Lower leg skin (tissue), 4 donors: ENCODE measurements at regions not wholly inside any gene's neighbourhood (a gene's known extent, or its start where the extent isn't known, plus 50 kb on each side); places are given as distances from the start of the nearest gene placed in this dataset.

Experiments
- DNase-seq, 2 donors: peaks; one replicate each; pipeline ENCODE4 v3.0.0-alpha.2; 2019; ENCODE audit warnings: low spot score in 2 of 2
- H3K4me3 ChIP-seq: fragments of 200-600 bp; sonication (generic); 2 replicates; pipeline ENCODE4 v1.5.1; 2017; ENCODE audit warnings: mild to moderate bottlenecking, low read depth; ENCODE audit not compliant: poor library complexity, severe bottlenecking
- CTCF ChIP-seq, 3 donors: fragments of 450-650 bp; IDR thresholded peaks; one replicate each; pipeline ENCODE4 v1.5.1; 2016; ENCODE audit warnings: antibody characterized with exemption in 3 of 3, mild to moderate bottlenecking in 3 of 3, moderate library complexity in 2 of 3
- POLR2A ChIP-seq, 2 donors: fragments of 450-650 bp; IDR thresholded peaks; one replicate each; pipeline ENCODE4 v1.6.1; 2016 to 2017; ENCODE audit warnings: antibody characterized with exemption in 2 of 2, mild to moderate bottlenecking in 1 of 2, moderate library complexity in 1 of 2
- WGBS, 2 donors: methylation state at CpG; one replicate each; pipeline ENCODE4 v1.1.5; 2018; 5-methylcytosine and 5-hydroxymethylcytosine counted together
- intact Hi-C: fragments of 100-400 bp; cut with DNase I; formaldehyde crosslinking; loops from one replicate; pipeline ENCODE4 v1.15.0; 2023; ENCODE audit warnings: low total_unique reads

- no peak for TF ChIP-seq POLR2A (IDR thresholded peaks at IDR 0.05)
- TF ChIP-seq CTCF (IDR thresholded peaks at IDR 0.05): no peak
- H3K4me3 ChIP-seq: no peak overlapping the region
- 64 to 69% methylated on average over 6 of the region's 6 CpGs for WGBS, 2 donors
- no peak for DNase-seq
- intact Hi-C loops: no loop called here
Measured at GRCh38 chr14:48113713-48114112, 438.3 kb upstream of the MDGA2 start.

DNA sequence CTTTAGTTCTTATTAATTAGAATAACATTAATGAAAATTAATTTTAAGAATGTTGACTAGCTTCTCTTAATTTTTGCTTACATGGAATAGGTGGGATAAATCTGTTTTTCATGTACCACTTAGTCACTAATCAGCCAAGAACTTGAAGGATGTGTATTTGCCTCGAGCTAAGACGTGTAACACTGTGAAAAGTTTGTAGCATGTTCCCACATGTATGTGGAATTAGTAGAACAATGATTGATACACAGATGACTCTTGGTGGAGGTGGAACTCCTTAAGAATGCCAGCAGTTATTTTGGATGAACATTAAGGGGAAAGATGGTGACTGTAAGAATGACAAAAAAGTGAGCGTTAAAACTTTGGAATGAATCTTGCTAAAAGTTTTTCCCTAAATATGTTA is 435.7 kb upstream of the MDGA2 start:
- no peak overlapping the region for H3K4me3 ChIP-seq
- TF ChIP-seq CTCF (IDR thresholded peaks at IDR 0.05): no peak
- no peak for TF ChIP-seq POLR2A (IDR thresholded peaks at IDR 0.05)
- DNase-seq: no peak
- WGBS, 2 donors: 31 to 42% methylated on average over 3 of the region's 3 CpGs
- intact Hi-C loops: no loop called here

GRCh38 chr14:48107646-48108045 is 432.2 kb upstream of the MDGA2 start:
- intact Hi-C loops: no loop called here

GRCh38 chr14:48096897-48097296 is 421.5 kb upstream of the MDGA2 start:
- intact Hi-C loops: no loop called here
- DNase-seq: no peak
- WGBS, 2 donors: 76 to 85% methylated on average over 2 of the region's 2 CpGs
- no peak overlapping the region for H3K4me3 ChIP-seq
- TF ChIP-seq POLR2A (IDR thresholded peaks at IDR 0.05): no peak
- no peak for TF ChIP-seq CTCF (IDR thresholded peaks at IDR 0.05)

More at GRCh38 chr14:48107646-48108045, 432.2 kb upstream of the MDGA2 start:
- 83 to 92% methylated on average over 1 of the region's 1 CpG for WGBS, 2 donors
- TF ChIP-seq CTCF (IDR thresholded peaks at IDR 0.05) (no peak), POLR2A (IDR thresholded peaks at IDR 0.05) (no peak)
- H3K4me3 ChIP-seq: no peak overlapping the region
- no peak for DNase-seq

DNA sequence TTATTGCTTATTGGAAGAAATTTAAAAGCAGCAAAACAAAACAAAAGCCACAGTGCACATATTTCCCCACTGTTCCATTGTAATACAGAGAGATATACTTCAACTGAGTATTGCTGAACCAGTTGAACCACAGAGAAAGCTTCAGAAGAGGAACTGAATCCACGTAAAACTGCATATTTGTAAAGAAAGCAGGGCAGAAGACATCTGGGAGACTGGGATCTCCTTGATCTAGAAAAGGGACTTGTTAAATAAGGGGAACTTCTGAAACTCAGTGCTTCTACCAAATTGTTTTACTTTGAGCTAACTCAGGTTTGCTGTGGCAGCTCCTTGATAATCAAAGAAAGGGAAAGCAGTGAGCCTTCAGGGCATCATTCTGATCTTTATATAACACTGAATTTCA is 411.1 kb upstream of the MDGA2 start:
- H3K4me3 ChIP-seq: no peak overlapping the region
- intact Hi-C loops: no loop called here
- no peak for TF ChIP-seq CTCF (IDR thresholded peaks at IDR 0.05)
- TF ChIP-seq POLR2A (IDR thresholded peaks at IDR 0.05): no peak
- DNase-seq: no peak
- WGBS, 2 donors: 27 to 48% methylated on average over 1 of the region's 1 CpG

DNA sequence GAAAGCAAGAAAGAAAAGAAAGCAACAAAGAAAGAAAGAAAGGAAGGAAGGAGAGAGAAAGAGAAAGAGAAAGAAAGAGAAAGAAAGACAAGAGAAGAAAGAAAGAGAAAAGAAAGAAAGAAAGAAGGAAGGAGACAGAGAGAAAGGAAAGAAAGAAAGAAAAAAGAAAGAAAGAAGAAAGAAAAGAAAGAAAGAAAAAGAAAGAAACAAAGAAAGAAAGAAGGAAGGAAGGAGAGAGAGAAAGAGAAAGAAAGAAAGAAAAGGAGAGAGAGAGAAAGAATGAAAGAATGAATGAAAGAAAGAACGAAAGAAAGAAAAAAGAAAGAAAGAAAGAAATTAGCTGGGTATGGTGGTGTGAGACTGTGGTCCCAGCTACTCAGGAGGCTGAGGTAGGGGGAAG is 400.1 kb upstream of the MDGA2 start:
- DNase-seq: no peak
- WGBS, 2 donors: 71 to 81% methylated on average over 1 of the region's 1 CpG
- no peak for TF ChIP-seq CTCF (IDR thresholded peaks at IDR 0.05)
- TF ChIP-seq POLR2A (IDR thresholded peaks at IDR 0.05): no peak
- H3K4me3 ChIP-seq: no peak overlapping the region
- intact Hi-C loops: no loop called here
